Large intestine (tissue), 3 donors: ENCODE measurements at regions not wholly inside any gene's neighbourhood (a gene's known extent, or its start where the extent isn't known, plus 50 kb on each side); places are given as distances from the start of the nearest gene placed in this dataset.

Source experiments
- DNase-seq, 2 donors: peaks; one replicate each; pipeline versions ENCODE4 v3.0.0 to v3.0.0-alpha.2; 2013
- H3K27ac ChIP-seq: one replicate; pipeline ENCODE4 v1.5.1; 2013; ENCODE audit warnings: low read length
- H3K27me3 ChIP-seq: 2 replicates; pipeline ENCODE4 v1.6.1; 2013; ENCODE audit warnings: low read length; ENCODE audit not compliant: control insufficient read depth, insufficient read depth
- H3K36me3 ChIP-seq: 2 replicates; pipeline ENCODE4 v1.6.1; 2013; ENCODE audit warnings: low read length; ENCODE audit not compliant: control insufficient read depth, insufficient read depth
- H3K4me1 ChIP-seq: one replicate; pipeline ENCODE4 v1.6.1; 2013; ENCODE audit warnings: low read length; ENCODE audit not compliant: control insufficient read depth, insufficient read depth
- H3K4me3 ChIP-seq: one replicate; pipeline ENCODE4 v1.5.1; 2013; ENCODE audit warnings: low read length
- H3K9me3 ChIP-seq: one replicate; pipeline ENCODE4 v1.6.1; 2013; ENCODE audit warnings: mild to moderate bottlenecking, low read depth, low read length, moderate library complexity; ENCODE audit not compliant: control insufficient read depth
- WGBS: methylation state at CpG from one replicate; pipeline ENCODE4 v1.1.5; 2013; ENCODE audit warnings: low lambda C conversion rate; ENCODE audit not compliant: insufficient coverage; 5-methylcytosine and 5-hydroxymethylcytosine counted together

- Histone ChIP-seq H3K36me3 (no peaks in the 10 kb centered on the region), H3K27me3 (no peaks in the 10 kb centered on the region)
- WGBS = 86% methylated on average over 1 of the region's 1 CpG
These were observed 727.9 kb upstream of the SEMA6A start for GRCh38 chr5:117302473-117302872.

GRCh38 chr5:117299936-117300328, 725.3 kb upstream of the SEMA6A start:
- H3K4me3 ChIP-seq = no peak overlapping the region
- WGBS = 13% methylated on average over 1 of the region's 3 CpGs
- no peak for DNase-seq
- no peaks in the 10 kb centered on the region for H3K9me3 ChIP-seq
- no peak overlapping the region for H3K27ac ChIP-seq
- H3K27me3 ChIP-seq = no peaks in the 10 kb centered on the region
- no peaks in the 10 kb centered on the region for H3K36me3 ChIP-seq
- H3K4me1 ChIP-seq = no peaks in the 10 kb centered on the region

More at GRCh38 chr5:117302473-117302872, 727.9 kb upstream of the SEMA6A start:
- Histone ChIP-seq H3K9me3 (no peaks in the 10 kb centered on the region), H3K27ac (no peak overlapping the region), H3K4me3 (no peak overlapping the region), H3K4me1 (no peaks in the 10 kb centered on the region)
- no peak for DNase-seq

- no CpG with 5 or more reads among the region's 5 CpGs for WGBS
- H3K4me3 ChIP-seq = no peak overlapping the region
- H3K36me3 ChIP-seq = no peaks in the 10 kb centered on the region
- H3K27ac ChIP-seq = no peak overlapping the region
- H3K4me1 ChIP-seq = no peaks in the 10 kb centered on the region
- H3K27me3 ChIP-seq = no peaks in the 10 kb centered on the region
- no peaks in the 10 kb centered on the region for H3K9me3 ChIP-seq
- no peak for DNase-seq
These were observed 724.8 kb upstream of the SEMA6A start for GRCh38 chr5:117299224-117299935.

GRCh38 chr5:117296872-117297271, 722.2 kb upstream of the SEMA6A start:
- no peaks in the 10 kb centered on the region for H3K27me3 ChIP-seq
- DNase-seq = no peak
- no peaks in the 10 kb centered on the region for H3K9me3 ChIP-seq
- H3K36me3 ChIP-seq = no peaks in the 10 kb centered on the region
- no peak overlapping the region for H3K27ac ChIP-seq
- H3K4me1 ChIP-seq = no peaks in the 10 kb centered on the region
- 57% methylated on average over 1 of the region's 2 CpGs for WGBS
- no peak overlapping the region for H3K4me3 ChIP-seq

- no peak for DNase-seq
- Histone ChIP-seq H3K4me3 (no peak overlapping the region), H3K9me3 (no peaks in the 10 kb centered on the region), H3K27me3 (no peaks in the 10 kb centered on the region), H3K27ac (no peak overlapping the region), H3K36me3 (no peaks in the 10 kb centered on the region), H3K4me1 (no peaks in the 10 kb centered on the region)
- no CpG with 5 or more reads among the region's 1 CpG for WGBS
These were observed 721.3 kb upstream of the SEMA6A start for GRCh38 chr5:117295941-117296340.

- H3K27ac ChIP-seq = no peak overlapping the region
- no peaks in the 10 kb centered on the region for H3K9me3 ChIP-seq
- DNase-seq = no peak
- no peaks in the 10 kb centered on the region for H3K27me3 ChIP-seq
- H3K4me3 ChIP-seq = no peak overlapping the region
- WGBS = 67% methylated on average over 1 of the region's 1 CpG
- no peaks in the 10 kb centered on the region for H3K36me3 ChIP-seq
- H3K4me1 ChIP-seq = no peaks in the 10 kb centered on the region
These were observed 712.2 kb upstream of the SEMA6A start for GRCh38 chr5:117286813-117287212.

- Histone ChIP-seq H3K27ac (no peak overlapping the region), H3K9me3 (no peaks in the 10 kb centered on the region), H3K4me3 (no peak overlapping the region), H3K4me1 (no peaks in the 10 kb centered on the region), H3K27me3 (no peaks in the 10 kb centered on the region), H3K36me3 (no peaks in the 10 kb centered on the region)
- no CpG with 5 or more reads among the region's 2 CpGs for WGBS
- DNase-seq = no peak
These were observed 697.0 kb upstream of the SEMA6A start for GRCh38 chr5:117271656-117272055.

- Histone ChIP-seq H3K9me3 (no peaks in the 10 kb centered on the region), H3K27ac (no peak overlapping the region), H3K4me1 (no peaks in the 10 kb centered on the region), H3K27me3 (no peaks in the 10 kb centered on the region), H3K4me3 (no peak overlapping the region), H3K36me3 (no peaks in the 10 kb centered on the region)
- DNase-seq = no peak
These were observed 691.7 kb upstream of the SEMA6A start for GRCh38 chr5:117266280-117266679.

- Histone ChIP-seq H3K27ac (no peak overlapping the region), H3K4me3 (no peak overlapping the region), H3K4me1 (no peaks in the 10 kb centered on the region), H3K9me3 (no peaks in the 10 kb centered on the region), H3K36me3 (no peaks in the 10 kb centered on the region), H3K27me3 (no peaks in the 10 kb centered on the region)
- no CpG with 5 or more reads among the region's 1 CpG for WGBS
- DNase-seq = no peak
These were observed 688.6 kb upstream of the SEMA6A start for GRCh38 chr5:117263231-117263630.

GRCh38 chr5:117262572-117263131, 688.0 kb upstream of the SEMA6A start:
- WGBS = no CpG with 5 or more reads among the region's 4 CpGs
- H3K9me3 ChIP-seq = no peaks in the 10 kb centered on the region
- no peak for DNase-seq
- no peak overlapping the region for H3K4me3 ChIP-seq
- H3K4me1 ChIP-seq = no peaks in the 10 kb centered on the region
- H3K36me3 ChIP-seq = no peaks in the 10 kb centered on the region
- no peaks in the 10 kb centered on the region for H3K27me3 ChIP-seq
- no peak overlapping the region for H3K27ac ChIP-seq

- no peak for DNase-seq
- H3K27me3 ChIP-seq = no peaks in the 10 kb centered on the region
- H3K9me3 ChIP-seq = no peaks in the 10 kb centered on the region
- no peaks in the 10 kb centered on the region for H3K36me3 ChIP-seq
- H3K27ac ChIP-seq = no peak overlapping the region
- H3K4me3 ChIP-seq = no peak overlapping the region
- WGBS = no CpG with 5 or more reads among the region's 7 CpGs
- H3K4me1 ChIP-seq = no peaks in the 10 kb centered on the region
These were observed 687.4 kb upstream of the SEMA6A start for GRCh38 chr5:117261948-117262571.
